ENCODE measurements at regions not wholly inside any gene's neighbourhood (a gene's known extent, or its start where the extent isn't known, plus 50 kb on each side); places are given as distances from the start of the nearest gene placed in this dataset.

GRCh38 chr5:142425286-142426065 is 100.7 kb upstream of the SPRY4 start:
- TF ChIP-seq EZH2 (IDR thresholded peaks at IDR 0.05; ENCODE audit: borderline replicate concordance, low read depth, low read length, severe bottlenecking): no peak
- TF ChIP-seq CTCF (IDR thresholded peaks at IDR 0.05; ENCODE audit: borderline replicate concordance, extremely low read depth, low read length, poor library complexity, severe bottlenecking): no peak
